ENCODE measurements at regions not wholly inside any gene's neighbourhood (a gene's known extent, or its start where the extent isn't known, plus 50 kb on each side); places are given as distances from the start of the nearest gene placed in this dataset.

GRCh38 chr7:22676385-22676784 lies 50.6 kb upstream of the IL6 start:
- no peak for DNase-seq (ENCODE audit: low read depth, low spot score)

DNA sequence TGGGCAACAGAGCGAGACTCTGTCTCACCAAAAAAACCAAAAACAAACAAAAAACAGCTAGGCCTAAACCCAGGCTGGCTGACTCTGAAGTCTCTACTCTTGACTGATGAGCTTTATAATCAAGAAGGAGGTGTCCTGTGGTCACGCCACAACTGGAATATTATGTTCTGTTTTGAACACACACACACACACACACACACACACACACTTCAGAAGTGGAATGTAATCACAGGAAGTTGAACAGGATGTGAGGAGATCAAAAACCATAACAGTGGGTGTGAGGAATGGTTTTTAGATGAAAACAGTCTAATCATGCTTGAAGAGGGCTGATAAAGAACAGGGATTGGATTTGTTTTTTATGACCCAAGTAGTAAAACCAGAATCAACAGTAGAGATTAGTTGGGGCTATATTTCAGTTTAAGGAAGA lies 51.1 kb upstream of the IL6 start:
- peak; percentile 4 for DNase-seq (ENCODE audit: low read depth, low spot score)

DNA sequence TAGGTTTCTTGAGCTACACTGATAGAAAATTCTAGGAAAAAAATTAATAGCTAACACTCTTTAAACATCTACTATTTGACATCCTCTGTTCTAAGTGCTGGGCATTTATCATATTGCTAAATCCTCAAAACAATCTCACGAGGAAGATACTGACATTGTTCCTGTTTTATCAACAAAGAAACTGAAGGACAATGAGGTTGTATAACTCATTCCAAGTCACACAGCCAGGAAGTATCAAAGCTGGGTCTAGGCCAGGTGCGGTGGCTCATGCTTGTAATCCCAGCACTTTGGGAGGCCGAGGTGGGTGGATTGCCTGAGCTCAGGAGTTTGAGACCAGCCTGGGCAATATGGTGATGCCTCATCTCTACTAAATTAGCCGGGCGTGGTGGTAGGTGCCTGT lies 51.6 kb upstream of the IL6 start:
- DNase-seq (ENCODE audit: low read depth, low spot score): no peak

- no peak for DNase-seq (ENCODE audit: low read depth, low spot score)
Observed at GRCh38 chr7:22672846-22673680, 53.9 kb upstream of the IL6 start.

GRCh38 chr7:22671177-22671879 lies 55.7 kb upstream of the IL6 start:
- DNase-seq (ENCODE audit: low read depth, low spot score): no peak

- no peak for DNase-seq (ENCODE audit: low read depth, low spot score)
Observed at GRCh38 chr7:22670422-22670815, 56.6 kb upstream of the IL6 start.

GRCh38 chr7:22669692-22670421 lies 57.1 kb upstream of the IL6 start:
- DNase-seq (ENCODE audit: low read depth, low spot score): no peak

DNA sequence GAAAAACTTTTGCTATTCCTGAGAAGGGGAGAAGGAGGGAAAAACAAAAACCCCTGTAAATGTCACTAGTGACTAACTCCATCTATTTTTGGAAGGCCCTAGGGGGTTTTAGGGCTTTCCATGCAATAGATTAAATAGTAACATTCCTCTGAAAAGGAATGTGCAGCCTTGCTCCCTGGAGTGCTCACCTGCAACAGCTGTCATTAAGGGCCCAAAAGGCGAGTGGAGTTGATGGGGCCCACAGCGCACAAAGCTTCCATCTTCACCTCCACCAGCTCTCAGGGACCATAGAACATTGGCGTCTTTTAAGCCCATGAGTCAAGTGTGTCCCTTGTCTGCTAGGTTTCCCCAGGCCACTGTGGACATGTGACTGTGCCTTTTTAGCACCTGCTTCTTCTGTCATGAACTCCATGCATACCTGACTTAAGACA lies 58.0 kb upstream of the IL6 start:
- DNase-seq (ENCODE audit: low read depth, low spot score): no peak

GRCh38 chr7:22667562-22668239 lies 59.3 kb upstream of the IL6 start:
- DNase-seq (ENCODE audit: low read depth, low spot score): no peak

DNA sequence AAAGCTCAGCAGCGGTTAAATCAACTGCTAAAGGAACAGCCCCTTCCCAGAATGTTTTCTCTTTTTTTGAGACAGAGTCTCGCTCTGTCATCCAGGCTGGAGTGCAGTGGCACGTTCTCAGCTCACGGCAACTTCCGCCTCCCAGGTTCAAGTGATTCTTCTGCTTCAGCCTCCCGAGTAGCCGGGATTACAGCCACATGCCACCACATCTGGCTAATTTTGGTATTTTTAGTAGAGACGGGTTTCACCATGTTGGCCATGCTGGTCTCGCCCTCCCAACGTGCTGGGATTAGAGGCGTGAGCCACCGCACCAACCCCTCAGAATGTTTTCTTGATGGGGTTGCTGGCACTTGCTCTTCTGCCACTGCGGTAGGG lies 59.8 kb upstream of the IL6 start:
- no peak for DNase-seq (ENCODE audit: low read depth, low spot score)

- no peak for DNase-seq (ENCODE audit: low read depth, low spot score)
Observed at GRCh38 chr7:22666732-22667131, 60.3 kb upstream of the IL6 start.

DNA sequence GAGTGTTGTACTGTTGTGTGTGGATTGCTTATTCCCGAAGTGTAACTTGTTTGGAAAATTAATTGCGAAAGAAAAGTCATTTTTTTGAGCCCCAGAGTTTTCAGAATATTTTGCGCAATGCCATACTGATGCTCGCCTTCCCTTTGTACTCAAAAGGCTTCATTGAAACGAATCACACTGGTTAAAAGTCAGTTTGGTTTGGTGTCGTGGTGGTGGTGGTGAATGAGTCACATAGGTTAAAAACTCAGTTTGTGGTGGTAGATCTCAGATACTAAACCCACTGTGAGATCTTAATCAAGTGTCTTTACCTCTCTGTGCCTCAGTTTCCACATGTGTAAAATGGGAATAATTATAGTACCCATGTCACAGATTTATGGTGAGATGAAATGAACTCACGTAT lies 61.1 kb upstream of the IL6 start:
- DNase-seq (ENCODE audit: low read depth, low spot score): no peak

DNA sequence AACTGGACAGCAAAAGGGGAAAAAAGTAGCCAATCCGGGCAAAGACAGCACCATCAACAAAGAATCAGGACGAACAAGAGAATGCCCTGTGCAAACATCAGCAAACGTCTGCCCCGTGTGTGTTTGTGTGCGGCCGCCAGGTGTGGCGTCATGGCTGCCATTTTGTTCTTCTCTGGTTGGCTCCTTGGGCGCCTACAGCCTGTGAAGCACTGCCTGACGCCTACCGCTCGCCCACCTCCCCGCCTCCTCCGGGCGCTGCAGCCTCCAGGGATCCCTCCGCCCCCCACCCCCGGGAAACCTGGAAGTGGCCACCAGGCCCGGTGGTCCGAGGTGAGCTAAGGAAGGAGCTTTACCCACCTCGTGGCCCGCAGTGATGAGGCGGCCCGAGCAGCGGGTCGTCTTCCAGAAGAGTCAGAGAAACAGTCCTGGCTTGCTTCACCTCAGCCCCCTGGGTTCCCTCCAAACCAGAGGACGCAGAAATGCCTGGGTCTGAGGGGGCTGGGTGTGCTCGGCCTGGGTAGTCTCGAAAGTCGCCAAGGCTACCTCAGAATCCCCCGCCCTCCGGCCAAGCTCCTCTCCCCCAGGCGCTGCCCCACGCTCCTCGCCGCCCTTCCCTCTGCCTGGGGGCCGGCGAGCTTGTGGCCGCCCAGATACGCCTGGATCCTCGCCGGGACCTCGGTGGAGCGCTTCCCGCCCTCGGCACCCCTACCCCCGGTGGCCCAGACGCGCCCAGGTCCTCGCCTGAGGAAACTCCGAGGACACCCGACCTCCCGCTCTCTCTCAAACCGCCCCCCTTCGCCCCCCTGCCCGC lies 61.8 kb upstream of the IL6 start:
- no peak for DNase-seq (ENCODE audit: low read depth, low spot score)

- DNase-seq (ENCODE audit: low read depth, low spot score): no peak
Observed at GRCh38 chr7:22663721-22664120, 63.3 kb upstream of the IL6 start.

GRCh38 chr7:22663357-22663718 lies 63.7 kb upstream of the IL6 start:
- no peak for DNase-seq (ENCODE audit: low read depth, low spot score)

DNA sequence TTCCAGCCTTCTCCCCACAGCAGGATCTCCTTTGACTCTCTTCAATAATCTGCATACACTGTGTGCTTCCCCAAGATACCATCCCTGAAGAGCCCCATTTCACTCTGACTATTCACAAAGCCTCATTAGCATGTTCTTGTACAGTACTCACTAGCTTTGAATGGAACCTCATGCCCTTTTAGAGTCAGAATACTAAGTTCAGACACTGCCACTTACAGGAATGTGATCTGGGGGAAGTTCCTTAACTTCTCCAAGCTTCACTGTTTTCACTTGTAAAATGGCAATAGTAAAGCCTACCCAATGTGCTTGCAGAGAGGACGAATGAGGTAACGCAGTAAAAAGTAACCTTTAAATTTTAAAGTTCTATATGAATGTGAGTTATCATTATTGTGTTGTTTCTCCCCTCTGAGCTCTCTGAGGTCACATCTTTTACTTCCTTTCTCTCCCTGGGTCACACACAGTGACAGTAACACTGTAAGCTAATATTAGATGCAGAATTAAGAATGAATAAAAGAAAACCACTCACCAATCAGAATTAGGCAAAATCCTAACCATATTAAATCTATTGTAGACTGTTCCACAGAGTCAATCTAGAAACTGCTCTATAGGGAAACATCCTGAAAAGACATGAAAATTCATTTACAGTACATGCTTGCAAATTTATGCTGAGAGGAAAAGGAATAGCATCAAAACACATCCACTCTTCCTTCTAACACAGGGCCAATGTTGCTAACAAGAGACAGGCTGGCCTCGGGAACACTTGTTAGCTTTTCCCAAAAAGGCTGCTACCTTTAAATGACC lies 64.2 kb upstream of the IL6 start:
- DNase-seq (ENCODE audit: low read depth, low spot score): no peak

DNA sequence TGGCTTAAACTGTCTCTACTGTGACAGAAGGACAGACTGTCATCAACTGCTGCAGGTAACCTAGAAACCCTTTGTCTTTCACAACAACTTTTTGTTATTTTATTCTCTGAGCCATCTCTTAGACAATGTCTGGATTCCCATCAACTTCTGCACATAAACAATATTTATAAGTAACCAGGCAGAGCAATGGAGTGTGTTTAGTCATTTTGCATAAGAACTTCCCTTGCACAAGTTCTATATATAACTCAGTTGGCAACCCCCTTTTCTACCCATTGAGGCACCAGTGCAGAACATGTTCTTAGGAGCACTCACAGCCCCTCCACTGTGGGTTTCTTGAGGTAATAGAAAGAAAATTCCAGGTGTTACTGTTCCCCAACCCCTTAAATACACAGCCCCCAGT lies 65.0 kb upstream of the IL6 start:
- DNase-seq (ENCODE audit: low read depth, low spot score): no peak

DNA sequence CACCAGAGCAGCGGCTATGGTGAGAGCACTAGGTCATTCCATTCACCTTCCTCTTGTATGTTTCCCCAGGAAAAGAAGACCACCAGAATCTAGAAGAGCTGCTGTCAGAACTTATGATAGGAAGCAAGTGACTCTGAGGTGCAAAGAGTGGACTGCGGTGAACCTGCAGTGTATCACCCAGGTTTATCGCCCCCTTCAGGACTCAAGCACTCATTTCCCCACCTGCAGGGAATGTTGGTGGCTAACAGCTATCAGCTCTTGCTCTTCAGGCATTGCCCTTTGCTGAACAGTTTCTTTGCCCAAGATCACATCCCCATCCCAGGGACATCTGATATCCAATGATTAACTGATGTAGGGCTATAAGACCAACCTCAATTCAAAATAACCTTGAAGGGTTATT lies 66.3 kb upstream of the IL6 start:
- DNase-seq (ENCODE audit: low read depth, low spot score): no peak

DNA sequence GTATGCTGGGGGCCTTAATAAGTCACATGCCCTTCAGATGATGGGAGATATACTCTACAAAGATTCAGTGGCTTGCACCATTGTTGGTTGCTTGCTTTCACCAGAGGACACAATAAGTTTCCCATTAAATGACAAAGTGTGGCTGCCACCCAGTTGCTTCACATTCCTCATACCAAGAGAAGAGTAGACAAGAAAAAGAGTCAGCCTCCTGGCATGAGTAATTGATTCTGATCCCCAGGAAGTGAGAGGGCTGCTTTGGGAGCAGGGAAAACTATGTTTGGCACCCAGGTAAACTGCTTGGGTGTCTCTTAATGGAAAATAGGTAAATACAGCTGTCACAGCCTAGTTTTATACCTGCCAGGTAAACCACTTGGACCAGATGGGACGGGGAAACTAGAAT lies 66.7 kb upstream of the IL6 start:
- DNase-seq (ENCODE audit: low read depth, low spot score): no peak

GRCh38 chr7:22659741-22660140 lies 67.3 kb upstream of the IL6 start:
- DNase-seq (ENCODE audit: low read depth, low spot score): no peak
